A549 (cell line): ENCODE measurements at regions not wholly inside any gene's neighbourhood (a gene's known extent, or its start where the extent isn't known, plus 50 kb on each side); places are given as distances from the start of the nearest gene placed in this dataset.

ENCODE experiments used
- BHLHE40 ChIP-seq: IDR thresholded peaks from 2 replicates; pipeline ENCODE4 v1.6.1; 2012; ENCODE audit warnings: low read depth, low read length, inconsistent platforms
- CBX8 ChIP-seq: fragments of 200-600 bp; sonication (generic); IDR thresholded peaks from 2 replicates; pipeline ENCODE4 v1.6.1; 2016
- CTCF ChIP-seq: fragments of >200 bp; sonication (Bioruptor Twin); formaldehyde crosslinking; IDR thresholded peaks from 3 replicates; pipeline ENCODE4 v1.5.1; 2016
- EP300 ChIP-seq, 2 experiments: fragments of >200 bp; sonication (Bioruptor Twin); formaldehyde crosslinking; IDR thresholded peaks; 2 replicates in 1 of 2; 3 replicates in 1 of 2; pipeline ENCODE4 v1.6.1; 2016 to 2017
- JUNB ChIP-seq: fragments of >200 bp; sonication (Bioruptor Twin); formaldehyde crosslinking; IDR thresholded peaks from 2 replicates; pipeline ENCODE4 v1.6.1; 2016
- MAX ChIP-seq: IDR thresholded peaks from 2 replicates; pipeline ENCODE4 v1.6.1; 2012
- RARB ChIP-seq: fragments of 250-450 bp; sonication (Bioruptor Pico); IDR thresholded peaks from 2 replicates; pipeline ENCODE4 v1.8.0; 2021; ENCODE audit warnings: mild to moderate bottlenecking, moderate library complexity
- RFX5 ChIP-seq: fragments of 450-650 bp; IDR thresholded peaks from 2 replicates; pipeline ENCODE4 v1.7.1; 2014; ENCODE audit warnings: antibody characterized with exemption, mild to moderate bottlenecking, moderate library complexity
- SMC3 ChIP-seq: fragments of >200 bp; sonication (Bioruptor Twin); formaldehyde crosslinking; IDR thresholded peaks from 3 replicates; pipeline ENCODE4 v1.6.1; 2018; ENCODE audit warnings: inconsistent platforms
- ZC3H11A ChIP-seq: fragments of 450-650 bp; IDR thresholded peaks from 2 replicates; pipeline ENCODE4 v1.6.1; 2014; ENCODE audit warnings: antibody characterized with exemption, mild to moderate bottlenecking

DNA sequence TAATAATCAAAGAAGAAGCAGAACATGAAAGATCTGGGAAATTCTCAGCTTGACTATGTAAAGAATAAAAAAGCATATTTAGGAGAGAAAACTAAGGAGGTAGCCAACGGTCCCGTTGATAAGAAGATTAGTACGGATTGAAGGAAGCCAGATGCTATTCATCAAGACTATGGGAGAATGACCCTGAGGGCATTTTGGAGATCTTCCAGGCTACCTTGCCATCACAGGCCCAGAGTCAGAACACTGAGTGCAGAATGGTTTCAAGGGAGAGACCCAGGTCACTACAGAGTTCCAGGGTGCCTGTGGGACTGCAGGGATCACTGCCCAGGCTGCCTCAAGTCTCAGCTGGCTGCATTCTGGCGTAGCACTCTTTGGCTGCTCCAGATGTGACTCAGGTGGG, 752.9 kb upstream of the ARPP21 start:
- TF ChIP-seq MAX (no peak), CTCF (no peak), SMC3 (no peak), JUNB (no peak), ZC3H11A (no peak), RFX5 (no peak), RARB (CRISPR knock-in tag) (no peak), EP300 (IDR thresholded peaks at IDR 0.05) (no peak), CBX8 (no peak), BHLHE40 (no peak)
